Muscle of leg (tissue), 3 donors: ENCODE measurements at regions not wholly inside any gene's neighbourhood (a gene's known extent, or its start where the extent isn't known, plus 50 kb on each side); places are given as distances from the start of the nearest gene placed in this dataset.
A peak's percentile ranks its signal among the peaks of the same experiment; 100 is the strongest.

Source experiments
- DNase-seq: peaks from one replicate; pipeline ENCODE4 v3.0.0; 2013
- H3K27ac ChIP-seq: one replicate; pipeline ENCODE4 v1.5.1; 2013; ENCODE audit warnings: mild to moderate bottlenecking, low read length, control low read depth
- H3K27me3 ChIP-seq: one replicate; pipeline ENCODE4 v1.6.1; 2013; ENCODE audit warnings: low read length; ENCODE audit not compliant: control insufficient read depth, insufficient read depth
- H3K36me3 ChIP-seq: one replicate; pipeline ENCODE4 v1.6.1; 2013; ENCODE audit warnings: low read length; ENCODE audit not compliant: control insufficient read depth, insufficient read depth
- H3K4me1 ChIP-seq: one replicate; pipeline ENCODE4 v1.6.1; 2013; ENCODE audit warnings: low read length; ENCODE audit not compliant: control insufficient read depth, insufficient read depth
- H3K4me3 ChIP-seq: one replicate; pipeline ENCODE4 v1.5.1; 2013; ENCODE audit warnings: low read length, control low read depth
- H3K9me3 ChIP-seq: replicated peaks from 2 replicates; pipeline ENCODE4 v1.6.1; 2013; ENCODE audit warnings: low read depth, low read length; ENCODE audit not compliant: control insufficient read depth
- WGBS: methylation state at CpG from one replicate; pipeline ENCODE4 v1.1.5; 2013; ENCODE audit warnings: missing lambda C conversion rate; ENCODE audit not compliant: insufficient coverage; 5-methylcytosine and 5-hydroxymethylcytosine counted together

DNA sequence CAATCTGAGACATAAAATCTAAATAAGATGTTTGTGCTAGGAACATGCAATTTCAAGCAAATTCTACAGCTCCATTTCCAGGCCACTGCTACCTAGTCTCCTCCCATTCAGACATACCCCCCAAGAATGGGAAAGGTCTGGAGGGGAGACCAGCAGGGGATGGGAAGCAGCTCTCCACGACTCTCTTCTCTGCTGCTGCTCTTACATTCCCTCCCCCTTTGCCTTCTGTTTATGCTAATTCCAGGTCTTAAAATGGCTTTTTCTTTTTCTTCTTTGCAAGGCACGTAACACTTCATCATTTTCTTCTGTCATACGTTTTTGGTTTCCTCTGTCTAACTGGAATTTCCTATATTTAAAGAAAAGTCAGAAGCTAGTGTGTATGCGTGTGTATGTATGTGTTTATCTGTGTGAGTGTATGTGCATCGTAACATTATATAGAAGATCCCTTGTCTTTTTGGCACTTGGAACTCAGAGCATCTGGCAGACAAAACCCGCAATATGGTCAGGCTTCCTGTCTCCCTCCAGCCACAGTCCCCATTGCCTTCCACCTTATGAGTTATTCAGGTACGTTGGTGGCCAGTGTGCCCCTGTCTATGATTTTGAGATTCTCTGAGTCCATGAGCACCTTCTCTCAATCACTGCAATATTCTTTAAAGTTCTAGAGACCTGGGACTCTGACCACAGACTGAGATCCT is 493.7 kb downstream of the BTBD3 start:
- Histone ChIP-seq H3K27ac (no peak overlapping the region), H3K27me3 (no peaks in the 10 kb centered on the region), H3K4me1 (no peaks in the 10 kb centered on the region), H3K4me3 (no peak overlapping the region), H3K9me3 (peaks cover 14% of the 10 kb centered on the region), H3K36me3 (no peaks in the 10 kb centered on the region)
- DNase-seq, result no peak
- 73% methylated on average over 2 of the region's 7 CpGs for WGBS

DNA sequence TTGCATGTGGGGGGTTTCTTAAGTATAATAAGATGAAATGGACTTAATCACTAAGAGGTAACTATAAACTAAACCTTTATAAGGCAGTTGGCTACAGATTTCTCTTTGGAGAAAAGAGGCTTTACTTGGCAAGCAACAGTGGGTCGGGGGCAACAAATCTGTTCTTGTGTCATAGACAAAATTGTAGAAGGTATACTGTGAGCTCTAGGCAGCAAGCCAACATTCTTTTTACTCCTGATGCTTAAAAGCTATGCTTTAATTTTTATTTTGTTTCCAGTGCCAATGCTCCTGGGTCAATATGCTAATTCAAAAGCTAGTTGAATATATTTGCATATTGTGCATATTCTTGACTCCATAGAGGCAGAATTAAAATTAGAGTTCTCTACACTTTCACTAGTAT is 495.4 kb downstream of the BTBD3 start:
- DNase-seq, result no peak
- Histone ChIP-seq H3K27me3 (no peaks in the 10 kb centered on the region), H3K36me3 (no peaks in the 10 kb centered on the region), H3K4me1 (no peaks in the 10 kb centered on the region), H3K4me3 (no peak overlapping the region), H3K27ac (no peak overlapping the region), H3K9me3 (peaks cover 8% of the 10 kb centered on the region)
- WGBS, result no CpG with 5 or more reads among the region's 1 CpG

DNA sequence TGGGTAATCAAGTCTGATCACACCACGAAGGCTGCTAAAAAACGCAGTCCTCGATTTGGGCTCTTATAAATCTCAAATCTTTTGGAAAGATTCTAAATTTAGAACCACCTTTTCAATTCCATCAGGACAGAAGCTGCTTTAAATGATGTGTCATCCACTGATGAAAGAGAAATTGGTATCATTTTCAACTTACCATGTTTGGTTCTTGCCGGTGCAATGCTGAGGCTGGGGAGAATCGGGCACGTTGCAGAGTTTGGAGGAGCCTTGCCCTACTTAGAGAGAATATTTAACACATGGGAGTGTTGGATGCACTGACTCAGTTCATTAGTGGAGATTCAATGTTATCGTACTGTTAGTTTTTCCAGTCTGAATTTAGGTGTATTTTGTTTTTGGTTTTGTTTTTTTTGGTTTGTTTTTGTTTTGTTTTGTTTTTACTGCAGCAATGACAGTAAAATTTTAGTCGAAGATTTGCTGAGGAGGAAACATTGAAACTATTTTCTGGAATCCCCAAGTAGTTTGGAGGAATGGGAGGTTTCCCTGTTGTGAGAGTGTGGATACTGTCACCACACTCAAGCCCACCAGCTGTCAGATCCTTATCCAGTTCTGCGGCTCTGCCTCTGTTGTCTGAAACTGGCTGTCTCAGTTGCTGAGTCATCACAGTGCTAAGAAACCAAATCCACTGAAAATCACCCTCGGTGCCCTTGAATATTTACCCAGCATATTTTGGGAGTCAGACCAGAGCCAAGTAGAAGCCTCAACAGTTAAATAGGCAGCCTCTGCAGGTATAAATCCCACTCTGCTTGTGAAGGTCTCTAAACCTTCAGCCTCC is 497.0 kb downstream of the BTBD3 start:
- no peak overlapping the region for H3K4me3 ChIP-seq
- H3K9me3 ChIP-seq, result no peaks in the 10 kb centered on the region
- WGBS, result 33% methylated on average over 6 of the region's 10 CpGs
- no peak overlapping the region for H3K27ac ChIP-seq
- H3K4me1 ChIP-seq, result no peaks in the 10 kb centered on the region
- H3K36me3 ChIP-seq, result no peaks in the 10 kb centered on the region
- DNase-seq, result peak; percentile 26
- no peaks in the 10 kb centered on the region for H3K27me3 ChIP-seq

DNA sequence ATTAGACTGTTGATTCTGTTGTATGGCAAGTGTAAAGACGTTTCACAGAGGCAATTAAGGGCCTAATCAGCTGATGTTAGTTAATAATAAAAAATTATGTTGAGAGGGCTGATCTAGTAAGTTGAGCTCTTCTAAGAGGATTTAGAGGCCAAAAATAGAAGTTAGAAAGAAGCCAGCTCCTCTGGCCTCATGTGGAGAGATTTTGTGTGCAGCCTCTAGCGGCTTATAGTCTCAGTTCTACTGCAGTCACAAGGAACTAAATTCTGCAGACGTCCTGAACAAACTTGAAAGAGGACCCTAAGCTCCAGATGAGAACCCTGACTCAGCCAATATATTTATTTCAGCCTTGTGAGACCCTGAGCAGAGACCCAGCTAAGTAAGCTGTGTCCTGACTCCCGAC is 498.6 kb downstream of the BTBD3 start:
- Histone ChIP-seq H3K9me3 (no peaks in the 10 kb centered on the region), H3K4me3 (no peak overlapping the region), H3K36me3 (no peaks in the 10 kb centered on the region), H3K27ac (no peak overlapping the region), H3K4me1 (no peaks in the 10 kb centered on the region), H3K27me3 (no peaks in the 10 kb centered on the region)
- DNase-seq, result no peak
- 17% methylated on average over 2 of the region's 4 CpGs for WGBS

DNA sequence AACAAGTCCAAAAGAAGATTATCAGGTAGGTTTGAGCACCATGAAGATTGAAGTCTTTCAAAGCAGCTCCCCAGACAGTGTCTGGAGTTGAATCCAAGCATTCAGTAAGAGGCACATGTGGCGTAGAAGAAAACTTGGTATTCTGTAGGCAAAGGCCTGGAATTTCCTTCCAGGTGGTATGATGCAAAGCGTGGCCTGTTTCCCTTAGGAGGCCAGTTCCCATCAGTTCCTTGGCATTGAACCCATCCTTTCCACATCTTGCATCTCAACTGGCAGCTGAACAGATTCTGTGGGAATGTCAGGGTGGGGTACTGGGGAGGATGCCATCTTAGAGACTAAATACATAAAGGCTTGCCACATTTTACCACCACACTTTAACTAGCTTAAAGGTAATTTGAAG is 516.0 kb downstream of the BTBD3 start:
- peaks cover 3% of the 10 kb centered on the region for H3K4me1 ChIP-seq
- WGBS, result 86% methylated on average over 1 of the region's 2 CpGs
- H3K9me3 ChIP-seq, result no peaks in the 10 kb centered on the region
- H3K27me3 ChIP-seq, result no peaks in the 10 kb centered on the region
- no peak overlapping the region for H3K27ac ChIP-seq
- DNase-seq, result no peak
- no peaks in the 10 kb centered on the region for H3K36me3 ChIP-seq
- H3K4me3 ChIP-seq, result no peak overlapping the region

DNA sequence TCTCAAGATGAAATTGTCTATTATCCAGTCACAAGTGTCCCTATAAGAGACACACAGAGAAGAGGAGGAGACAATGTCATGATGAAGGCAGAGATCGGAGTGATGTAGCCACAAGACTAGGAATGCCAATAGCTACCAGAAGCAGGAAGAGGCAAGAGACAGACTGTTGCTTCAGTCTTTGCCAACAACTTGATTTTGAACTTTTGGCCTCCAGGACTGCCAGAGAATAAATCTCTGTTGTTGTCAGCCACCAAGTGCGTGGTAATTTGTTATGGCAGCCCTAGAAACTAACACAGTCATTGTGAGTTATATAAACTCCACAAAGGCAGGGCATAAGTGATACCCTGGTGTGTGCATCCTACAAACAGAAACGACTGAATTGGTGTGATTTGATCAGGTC is 517.0 kb downstream of the BTBD3 start:
- peak; percentile 19 for DNase-seq
- Histone ChIP-seq H3K4me3 (no peak overlapping the region), H3K4me1 (peaks cover 3% of the 10 kb centered on the region), H3K9me3 (no peaks in the 10 kb centered on the region), H3K27ac (no peak overlapping the region), H3K36me3 (no peaks in the 10 kb centered on the region), H3K27me3 (no peaks in the 10 kb centered on the region)
- WGBS, result 80% methylated on average over 1 of the region's 3 CpGs

DNA sequence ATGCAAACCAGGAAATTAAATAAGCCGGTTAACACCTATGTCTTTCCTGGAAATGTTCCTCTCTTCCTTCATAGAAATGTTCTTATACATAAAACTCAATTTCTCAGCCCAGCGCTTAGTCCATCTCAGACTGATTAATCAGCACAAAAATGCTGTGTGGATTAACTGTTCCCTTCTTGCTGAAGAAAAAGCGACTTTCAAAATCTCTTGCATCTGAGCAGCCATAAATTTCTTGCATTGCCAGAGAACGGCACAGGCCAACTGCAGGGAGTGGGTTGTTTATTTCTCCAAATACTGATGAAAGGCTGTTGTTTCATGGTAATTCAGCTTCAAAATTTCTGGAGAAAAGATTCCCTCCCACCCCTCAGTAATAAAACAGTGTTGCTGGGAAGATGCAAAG is 517.6 kb downstream of the BTBD3 start:
- no peaks in the 10 kb centered on the region for H3K36me3 ChIP-seq
- peaks cover 3% of the 10 kb centered on the region for H3K4me1 ChIP-seq
- no peaks in the 10 kb centered on the region for H3K27me3 ChIP-seq
- H3K27ac ChIP-seq, result no peak overlapping the region
- peak; percentile 18 for DNase-seq
- no peaks in the 10 kb centered on the region for H3K9me3 ChIP-seq
- H3K4me3 ChIP-seq, result no peak overlapping the region
- whole genome bisulfite sequencing, result 50% methylated on average over 1 of the region's 4 CpGs

DNA sequence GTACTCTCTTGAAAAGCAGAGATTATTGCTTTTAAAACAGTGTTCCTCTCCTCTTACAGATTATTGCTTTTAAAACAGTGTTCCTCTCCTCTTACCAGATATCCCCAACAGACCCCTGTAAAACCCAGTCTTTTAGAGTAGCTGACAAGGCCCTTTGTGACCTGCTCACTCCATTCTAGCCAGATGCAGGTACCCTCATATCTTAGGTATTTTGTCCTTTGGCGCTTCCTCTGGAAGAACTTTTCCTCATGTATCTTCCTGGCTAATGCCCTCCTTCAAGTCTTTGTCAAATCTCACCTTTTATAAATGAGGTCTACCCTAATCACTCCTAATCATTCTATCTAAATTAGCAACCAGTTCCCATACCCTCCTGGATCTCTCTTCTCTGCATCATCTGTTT is 536.0 kb downstream of the BTBD3 start:
- peaks cover 4% of the 10 kb centered on the region for H3K9me3 ChIP-seq
- no peak for DNase-seq
- no peak overlapping the region for H3K27ac ChIP-seq
- no peak overlapping the region for H3K4me3 ChIP-seq
- no peaks in the 10 kb centered on the region for H3K27me3 ChIP-seq
- no peaks in the 10 kb centered on the region for H3K4me1 ChIP-seq
- no peaks in the 10 kb centered on the region for H3K36me3 ChIP-seq
- 100% methylated on average over 1 of the region's 1 CpG for WGBS

DNA sequence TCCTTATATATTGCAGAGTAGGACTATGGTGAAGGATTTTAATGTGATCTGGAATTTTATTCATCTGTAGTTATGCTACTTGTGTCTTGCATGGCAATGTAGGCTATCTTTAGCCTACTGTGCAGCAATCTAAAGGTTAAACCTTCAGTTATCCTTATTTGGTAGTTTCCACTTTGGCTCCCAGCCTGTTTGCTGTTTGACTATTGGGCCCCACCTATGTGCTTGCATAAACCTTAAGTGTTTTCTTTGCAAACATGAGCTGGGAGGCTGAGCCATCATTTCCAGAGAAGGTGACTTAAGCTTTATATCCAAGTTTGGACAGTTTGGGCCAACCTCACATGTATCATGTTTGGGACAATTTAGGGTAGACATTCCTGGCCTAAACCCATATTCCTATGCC is 537.5 kb downstream of the BTBD3 start:
- Histone ChIP-seq H3K9me3 (peaks cover 4% of the 10 kb centered on the region), H3K27ac (no peak overlapping the region), H3K4me3 (no peak overlapping the region), H3K4me1 (no peaks in the 10 kb centered on the region), H3K27me3 (no peaks in the 10 kb centered on the region), H3K36me3 (no peaks in the 10 kb centered on the region)
- DNase-seq, result no peak

DNA sequence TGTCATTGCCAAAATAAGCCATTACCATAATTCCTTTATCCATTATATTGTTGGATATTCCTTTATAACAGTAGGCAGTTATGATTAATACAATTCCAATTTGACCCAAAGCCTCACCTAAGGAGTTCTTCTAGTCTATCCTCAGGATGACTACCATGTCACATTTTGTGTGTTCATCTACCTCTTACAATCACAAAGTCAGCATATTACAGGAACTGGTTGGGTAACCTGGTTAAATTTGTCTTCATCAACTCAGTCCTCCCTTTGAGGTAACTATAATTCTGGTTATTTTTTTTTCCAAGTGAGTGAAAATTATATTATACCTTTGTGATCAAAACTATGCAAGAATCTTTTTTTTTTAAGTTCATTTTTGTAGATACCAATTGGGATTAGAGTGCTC is 540.5 kb downstream of the BTBD3 start:
- H3K9me3 ChIP-seq, result no peaks in the 10 kb centered on the region

More for the DNA sequence above, 540.5 kb downstream of the BTBD3 start:
- no peak for DNase-seq
- Histone ChIP-seq H3K4me1 (no peaks in the 10 kb centered on the region), H3K27me3 (no peaks in the 10 kb centered on the region), H3K27ac (no peak overlapping the region), H3K36me3 (no peaks in the 10 kb centered on the region), H3K4me3 (no peak overlapping the region)
